Limb (tissue), 2 donors: ENCODE measurements at regions not wholly inside any gene's neighbourhood (a gene's known extent, or its start where the extent isn't known, plus 50 kb on each side); places are given as distances from the start of the nearest gene placed in this dataset.

Experiments
- DNase-seq, 2 donors: peaks; one replicate each; pipeline ENCODE4 v3.0.0-alpha.2; 2016; ENCODE audit errors: extremely low spot score in 2 of 2

DNA sequence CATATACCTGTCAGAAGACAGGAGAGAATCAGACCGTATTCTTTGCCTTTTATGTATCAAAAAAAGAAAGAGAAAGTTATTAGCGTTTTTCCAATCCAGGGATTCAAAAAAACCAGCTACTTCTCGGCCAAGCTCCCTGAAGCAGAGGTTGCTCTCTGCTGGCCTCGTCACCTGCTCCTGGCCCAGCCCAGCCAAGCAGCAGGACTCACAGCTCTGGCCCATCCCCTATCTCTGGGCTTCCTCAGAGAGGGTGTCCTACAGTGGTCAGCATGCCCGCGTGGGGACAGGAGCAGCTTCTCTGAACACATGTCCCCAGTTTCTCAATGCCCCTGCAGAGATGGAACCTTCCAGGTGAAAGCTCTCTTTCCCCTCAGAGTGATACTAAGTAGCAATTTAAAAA is 209.0 kb downstream of the URI1 start:
- no peak for DNase-seq

- DNase-seq: no peak
Observed at GRCh38 chr19:30152510-30153291, 210.7 kb downstream of the URI1 start.

- no peak for DNase-seq
Observed at GRCh38 chr19:30153326-30154210, 211.5 kb downstream of the URI1 start.

DNA sequence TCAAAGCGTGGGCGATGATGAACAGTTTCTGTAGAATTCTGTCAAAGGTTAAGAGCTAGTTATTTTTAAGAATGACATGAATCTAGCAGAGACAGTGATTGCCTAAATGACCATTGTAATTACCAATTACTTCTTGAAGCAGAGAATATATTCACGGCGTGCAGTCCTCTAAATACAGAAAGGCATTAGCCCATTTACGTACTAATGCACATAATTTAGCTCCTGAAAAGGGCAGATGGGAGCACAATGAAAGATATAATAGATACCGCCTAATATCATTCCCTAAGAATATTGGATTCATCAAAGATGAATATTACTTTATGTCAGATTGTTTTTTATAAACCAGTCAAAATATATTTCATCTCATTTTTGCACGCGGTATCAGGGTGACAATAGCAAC is 212.4 kb downstream of the URI1 start:
- DNase-seq: no peak

GRCh38 chr19:30155381-30156200 is 213.6 kb downstream of the URI1 start:
- no peak for DNase-seq

DNA sequence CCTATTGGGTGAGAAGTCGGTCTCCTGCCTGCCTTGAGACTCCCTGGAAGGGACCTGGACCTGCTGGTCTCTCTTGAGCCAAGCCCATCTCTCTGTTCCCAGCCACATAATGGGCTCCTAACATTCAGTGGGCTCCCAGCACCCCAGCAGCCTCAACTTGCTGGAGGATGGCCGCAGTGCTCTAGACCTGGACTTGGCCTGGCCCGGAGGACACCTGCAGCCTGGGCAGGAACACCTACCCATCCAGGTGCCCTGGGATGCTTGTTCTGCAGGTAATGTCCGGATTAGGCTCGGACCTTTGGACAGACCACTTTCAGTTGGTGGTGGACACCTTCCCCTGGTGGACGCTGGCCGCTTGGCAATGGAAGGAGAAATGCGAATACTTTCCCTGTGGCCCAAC is 214.6 kb downstream of the URI1 start:
- DNase-seq: no peak

- no peak for DNase-seq
Observed at GRCh38 chr19:30158067-30158892, 213.9 kb upstream of the ZNF536 start.

DNA sequence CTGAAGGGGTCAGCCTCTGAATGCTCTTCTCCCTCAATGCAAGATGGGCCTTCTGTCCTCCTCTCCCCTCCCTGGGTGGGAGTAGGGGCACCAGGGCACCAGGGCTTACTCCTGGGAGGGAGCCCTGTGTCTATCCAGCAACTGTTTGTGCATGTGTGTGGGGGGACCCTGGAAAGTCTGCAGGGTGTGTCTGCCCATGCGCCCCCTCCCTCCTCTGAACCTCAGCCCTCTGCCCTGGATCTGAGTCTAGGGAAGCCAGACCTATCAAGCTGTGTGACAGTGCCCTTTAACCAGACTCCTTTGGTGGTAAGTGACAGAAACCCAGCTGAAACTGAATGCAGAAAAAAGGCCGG is 213.3 kb upstream of the ZNF536 start:
- no peak for DNase-seq

DNA sequence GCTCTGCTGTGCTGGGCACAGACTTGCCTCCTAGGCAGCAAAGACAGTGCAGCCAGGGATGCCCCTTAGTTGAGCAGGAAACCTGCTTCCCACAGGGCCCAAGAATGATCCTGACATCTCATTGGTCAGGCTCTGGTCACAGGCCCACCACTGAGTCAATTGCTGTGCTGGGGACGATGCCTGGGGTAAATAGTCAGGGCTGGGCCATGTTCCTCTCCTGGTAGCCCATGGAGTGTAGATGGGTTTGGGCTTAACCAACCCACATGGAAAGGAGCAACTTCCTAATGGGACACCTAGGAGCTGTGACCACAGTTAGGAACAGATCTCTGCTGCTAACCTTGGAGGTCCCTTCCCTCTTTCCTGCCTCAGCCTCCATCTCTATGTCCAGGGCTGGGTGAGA is 212.5 kb upstream of the ZNF536 start:
- no peak for DNase-seq

GRCh38 chr19:30160426-30160825 is 211.8 kb upstream of the ZNF536 start:
- DNase-seq: no peak

GRCh38 chr19:30161021-30161655 is 211.0 kb upstream of the ZNF536 start:
- no peak for DNase-seq

GRCh38 chr19:30161770-30162169 is 210.4 kb upstream of the ZNF536 start:
- no peak for DNase-seq

DNA sequence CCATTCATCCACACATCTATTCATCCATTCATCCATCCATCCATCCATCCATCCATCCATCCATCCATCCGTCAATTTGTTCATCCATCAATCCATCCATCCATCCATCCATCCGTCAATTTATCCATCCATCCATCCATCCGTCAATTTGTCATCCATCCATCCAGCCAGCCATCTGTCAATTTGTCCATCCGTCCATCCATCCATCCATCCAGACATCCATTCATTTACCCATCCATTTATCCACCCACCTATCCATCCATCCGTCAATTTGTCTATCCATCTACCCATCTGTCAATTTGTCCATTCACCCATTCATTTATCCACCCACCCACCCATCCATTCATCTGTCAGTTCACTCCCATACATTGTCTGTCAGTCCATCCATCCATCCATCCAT is 209.5 kb upstream of the ZNF536 start:
- DNase-seq: no peak

DNA sequence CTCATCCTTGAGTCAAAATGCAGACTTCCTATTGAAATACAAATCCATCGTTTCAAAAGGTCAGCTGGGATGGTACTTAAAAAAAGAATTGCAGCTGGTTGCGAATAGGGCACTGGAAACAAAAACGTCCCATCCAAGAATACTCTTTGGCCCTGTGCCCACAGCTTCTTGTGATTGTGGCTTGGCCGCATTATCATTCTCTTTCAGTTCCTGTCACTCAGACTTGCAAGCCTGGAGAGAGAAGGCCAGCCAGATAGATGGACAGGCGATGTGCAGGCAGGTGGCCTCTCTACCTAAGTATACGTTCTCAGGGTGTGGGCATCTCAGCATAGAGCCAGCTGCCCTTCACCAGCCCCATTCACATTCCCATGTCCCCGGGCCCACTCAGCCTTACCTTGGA is 208.5 kb upstream of the ZNF536 start:
- peak in 1 of 2 donors; percentile 1 for DNase-seq

- no peak for DNase-seq
Observed at GRCh38 chr19:30165228-30165813, 206.9 kb upstream of the ZNF536 start.

DNA sequence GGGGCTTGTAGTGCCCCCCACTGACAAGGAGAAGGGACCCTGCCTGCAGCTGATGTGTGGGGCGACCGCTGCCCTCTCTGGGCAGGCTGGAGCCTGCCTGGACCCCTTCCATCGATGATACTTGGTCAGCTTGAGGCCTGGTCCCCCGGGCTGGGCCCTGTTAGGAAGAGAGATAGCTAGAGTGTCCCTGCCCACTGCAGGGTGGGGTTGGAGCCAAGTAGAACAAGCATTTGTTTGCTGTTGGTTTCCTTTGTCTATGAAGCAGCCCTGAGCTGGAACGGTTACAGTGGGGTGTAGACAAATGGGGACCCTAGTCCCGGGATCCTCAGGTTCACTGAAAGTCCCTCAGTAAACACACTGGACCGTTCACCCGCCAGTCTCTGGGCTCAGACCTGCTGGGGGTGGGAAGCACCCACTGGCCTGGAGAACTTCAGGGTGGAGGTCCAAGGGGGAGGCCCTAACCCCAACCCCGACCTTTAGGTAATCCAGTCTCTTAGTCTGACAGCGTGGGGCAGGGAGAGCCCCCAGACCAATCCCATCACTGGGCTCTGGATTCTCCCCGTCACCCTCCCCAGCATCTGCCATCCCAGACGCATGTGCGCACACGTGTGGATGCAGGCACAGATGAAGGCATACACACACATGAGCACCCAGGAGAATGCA is 204.8 kb upstream of the ZNF536 start:
- DNase-seq: no peak

GRCh38 chr19:30167976-30168635 is 204.1 kb upstream of the ZNF536 start:
- DNase-seq: no peak

DNA sequence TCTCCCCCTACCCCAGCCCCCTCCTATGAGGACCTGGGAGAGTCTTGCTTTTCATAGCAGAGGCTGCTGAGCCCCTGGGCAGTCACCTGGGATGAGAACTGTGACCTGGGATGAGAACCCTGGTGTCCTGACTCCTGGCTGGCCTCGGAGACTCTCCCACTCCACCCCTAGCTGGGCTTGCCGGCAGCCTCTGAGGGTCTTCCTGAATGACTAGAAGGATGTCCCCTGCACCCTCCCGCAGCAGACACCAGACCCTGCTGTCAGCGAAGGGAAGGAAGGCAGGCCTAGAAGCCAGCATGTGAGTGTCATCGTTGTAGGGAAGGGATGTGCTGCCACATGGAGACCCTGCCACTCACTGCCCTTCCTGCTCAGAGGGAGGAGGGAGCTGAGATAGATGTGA is 203.4 kb upstream of the ZNF536 start:
- DNase-seq: no peak
